Keratinocyte (primary cell): ENCODE measurements at regions not wholly inside any gene's neighbourhood (a gene's known extent, or its start where the extent isn't known, plus 50 kb on each side); places are given as distances from the start of the nearest gene placed in this dataset.

Experiments used
- DNase-seq: peaks from one replicate; pipeline ENCODE4 v3.0.0-alpha.2; 2011; ENCODE audit warnings: low read depth, missing footprints, low spot score
- FAIRE-seq: peaks from 2 replicates; lab custom pipeline; 2011; peaks lifted over from hg19 to GRCh38; lab: Jason Lieb, UNC
- H2AFZ ChIP-seq: 2 replicates; pipeline ENCODE4 v1.6.0; 2012; ENCODE audit warnings: low read length, control low read depth, inconsistent platforms; ENCODE audit not compliant: control insufficient read depth
- H3K27ac ChIP-seq: 2 replicates; pipeline ENCODE4 v1.5.1; 2011; ENCODE audit warnings: low read length; ENCODE audit not compliant: control insufficient read depth, insufficient read depth
- H3K27me3 ChIP-seq: 3 replicates; pipeline ENCODE4 v1.6.0; 2011; ENCODE audit warnings: low read length; ENCODE audit not compliant: control insufficient read depth, insufficient read depth; ENCODE audit errors: extremely low read depth
- H3K36me3 ChIP-seq, 2 experiments: 2 replicates in 1 of 2; 3 replicates in 1 of 2; pipeline ENCODE4 v1.5.1; 2011; ENCODE audit warnings: low read length in 2 of 2, mild to moderate bottlenecking in 1 of 2; ENCODE audit not compliant: control insufficient read depth in 2 of 2, insufficient read depth in 2 of 2; ENCODE audit errors: extremely low read depth in 1 of 2
- H3K4me1 ChIP-seq: 3 replicates; pipeline ENCODE4 v1.5.1; 2011; ENCODE audit warnings: low read length; ENCODE audit not compliant: control insufficient read depth, insufficient read depth; ENCODE audit errors: extremely low read depth
- H3K4me2 ChIP-seq: 3 replicates; pipeline ENCODE4 v1.6.0; 2011; ENCODE audit warnings: low read depth, low read length; ENCODE audit not compliant: control insufficient read depth, insufficient read depth; ENCODE audit errors: extremely low read depth
- H3K4me3 ChIP-seq, 3 experiments: fragments of 200-600 bp in 1 of 3; sonication (generic) in 1 of 3; 2 replicates in 2 of 3; 3 replicates in 1 of 3; pipeline ENCODE4 v1.5.1; 2011 to 2016; ENCODE audit warnings: low read length in 3 of 3, mild to moderate bottlenecking in 3 of 3, control low read depth in 2 of 3, inconsistent platforms in 1 of 3, low read depth in 1 of 3, mixed read lengths in 1 of 3, mixed run types in 1 of 3, moderate library complexity in 1 of 3; ENCODE audit not compliant: control insufficient read depth in 2 of 3, insufficient read depth in 2 of 3; ENCODE audit errors: extremely low read depth in 1 of 3
- H3K79me2 ChIP-seq: 2 replicates; pipeline ENCODE4 v1.6.0; 2012; ENCODE audit warnings: low read length; ENCODE audit not compliant: control insufficient read depth, insufficient read depth
- H3K9ac ChIP-seq: 3 replicates; pipeline ENCODE4 v1.6.0; 2011; ENCODE audit warnings: low read length; ENCODE audit not compliant: control insufficient read depth, insufficient read depth; ENCODE audit errors: extremely low read depth
- H3K9me1 ChIP-seq: 3 replicates; pipeline ENCODE4 v1.6.0; 2011; ENCODE audit warnings: low read length; ENCODE audit not compliant: control insufficient read depth, insufficient read depth; ENCODE audit errors: extremely low read depth
- H3K9me3 ChIP-seq: 2 replicates; pipeline ENCODE4 v1.5.1; 2012; ENCODE audit warnings: low read depth, low read length; ENCODE audit not compliant: control insufficient read depth
- H4K20me1 ChIP-seq: 3 replicates; pipeline ENCODE4 v1.6.0; 2011; ENCODE audit warnings: low read length; ENCODE audit not compliant: control insufficient read depth, insufficient read depth; ENCODE audit errors: extremely low read depth
- CTCF ChIP-seq, 3 experiments: IDR thresholded peaks in 1 of 3; conservative IDR thresholded peaks in 1 of 3; optimal IDR thresholded peaks in 1 of 3; 2 replicates in 2 of 3; 3 replicates in 1 of 3; pipeline versions ENCODE3 to v1.5.1; 2011; ENCODE audit warnings: low read length in 3 of 3, mild to moderate bottlenecking in 3 of 3, moderate library complexity in 2 of 3, control low read depth in 1 of 3, inconsistent platforms in 1 of 3; ENCODE audit not compliant: insufficient read depth in 2 of 3; ENCODE audit errors: extremely low read depth in 1 of 3
- EZH2 ChIP-seq: IDR thresholded peaks from one replicate; pipeline ENCODE4 v1.6.1; 2012; ENCODE audit warnings: inconsistent platforms, mild to moderate bottlenecking, low read length, moderate library complexity
- dilution Hi-C: fragments of 300-500 bp; cut with MboI; formaldehyde crosslinking; loops from one replicate; pipeline ENCODE4 v1.7.0; 2020; ENCODE audit warnings: low sequenced_read_pairs; ENCODE audit not compliant: extremely low pct_ligation_motif_present

- H3K27ac ChIP-seq, result no peak overlapping the region
- no peak overlapping the region for H3K4me2 ChIP-seq
- no peak for TF ChIP-seq EZH2
- TF ChIP-seq CTCF (optimal IDR thresholded peaks at IDR 0.05 in 1 of 3, IDR thresholded peaks at IDR 0.05 in 1 of 3, conservative IDR thresholded peaks at IDR 0.05 in 1 of 3; ENCODE audit: extremely low read depth in 1 of 3, insufficient read depth in 2 of 3, low read length in 3 of 3), result no peak
- H3K9me3 ChIP-seq, result no peaks in the 10 kb centered on the region
- no peak overlapping the region for H3K4me3 ChIP-seq
- FAIRE-seq (no peak), DNase-seq (no peak)
- no peaks in the 10 kb centered on the region for H3K79me2 ChIP-seq
- H3K9ac ChIP-seq, result no peak overlapping the region
- peaks cover 13% of the 10 kb centered on the region for H3K4me1 ChIP-seq
- dilution Hi-C loops, result no loop called here
- H3K9me1 ChIP-seq, result no peaks in the 10 kb centered on the region
- no peaks in the 10 kb centered on the region for H3K36me3 ChIP-seq
- no peaks in the 10 kb centered on the region for H3K27me3 ChIP-seq
- no peak overlapping the region for H2AFZ ChIP-seq
- H4K20me1 ChIP-seq, result no peaks in the 10 kb centered on the region
Measured at GRCh38 chr13:34064456-34065205, 246.7 kb downstream of the RFC3 start.

- Histone ChIP-seq H3K27me3 (no peaks in the 10 kb centered on the region), H3K4me2 (peak overlapping the region; percentile 22), H3K4me1 (peaks cover 20% of the 10 kb centered on the region), H3K9me3 (no peaks in the 10 kb centered on the region), H2AFZ (peak overlapping the region; percentile 1), H3K4me3 (no peak overlapping the region), H4K20me1 (no peaks in the 10 kb centered on the region), H3K9ac (no peak overlapping the region), H3K79me2 (no peaks in the 10 kb centered on the region), H3K27ac (peak overlapping the region; percentile 5), H3K9me1 (no peaks in the 10 kb centered on the region), H3K36me3 (no peaks in the 10 kb centered on the region)
- FAIRE-seq (peak; percentile 90), DNase-seq (peak; percentile 72)
- TF ChIP-seq CTCF (optimal IDR thresholded peaks at IDR 0.05 in 1 of 3, IDR thresholded peaks at IDR 0.05 in 1 of 3, conservative IDR thresholded peaks at IDR 0.05 in 1 of 3; ENCODE audit: extremely low read depth in 1 of 3, insufficient read depth in 2 of 3, low read length in 3 of 3), result no peak
- TF ChIP-seq EZH2, result no peak
- dilution Hi-C loops, result no loop called here
Measured at GRCh38 chr13:34065928-34066327, 248.0 kb downstream of the RFC3 start.
